ENCODE measurements at regions not wholly inside any gene's neighbourhood (a gene's known extent, or its start where the extent isn't known, plus 50 kb on each side); places are given as distances from the start of the nearest gene placed in this dataset.

GRCh38 chr5:12208366-12209100 is 304.3 kb upstream of the CTNND2 start:
- no peak for TF ChIP-seq EZH2 (IDR thresholded peaks at IDR 0.05; ENCODE audit: borderline replicate concordance, low read depth, low read length, severe bottlenecking)
- no peak for TF ChIP-seq CTCF (IDR thresholded peaks at IDR 0.05; ENCODE audit: borderline replicate concordance, extremely low read depth, low read length, poor library complexity, severe bottlenecking)
- H3K27ac ChIP-seq (ENCODE audit: low read length) = no peak overlapping the region
- no peak overlapping the region for H3K4me3 ChIP-seq (ENCODE audit: low read depth in 1 of 2, low read length in 2 of 2)
- H3K4me2 ChIP-seq (ENCODE audit: insufficient read depth, low read length) = no peak overlapping the region
- H3K36me3 ChIP-seq (ENCODE audit: insufficient read depth, low read length) = no peaks in the 10 kb centered on the region
- DNase-seq (no peak), ATAC-seq (ENCODE audit: insufficient read depth, low read depth) (no peak)
- no peaks in the 10 kb centered on the region for H3K9me3 ChIP-seq (ENCODE audit: insufficient read depth, low read length, severe bottlenecking)
- no peaks in the 10 kb centered on the region for H3K79me2 ChIP-seq (ENCODE audit: insufficient read depth, low read length)
- no peaks in the 10 kb centered on the region for H3K4me1 ChIP-seq (ENCODE audit: insufficient read depth, low read length)
- no peaks in the 10 kb centered on the region for H4K20me1 ChIP-seq (ENCODE audit: insufficient read depth, low read length)
- H2AFZ ChIP-seq (ENCODE audit: low read depth, low read length) = no peak overlapping the region
- H3K9ac ChIP-seq (ENCODE audit: low read depth, low read length) = no peak overlapping the region
- no peaks in the 10 kb centered on the region for H3K27me3 ChIP-seq (ENCODE audit: insufficient read depth, low read length, poor library complexity)

DNA sequence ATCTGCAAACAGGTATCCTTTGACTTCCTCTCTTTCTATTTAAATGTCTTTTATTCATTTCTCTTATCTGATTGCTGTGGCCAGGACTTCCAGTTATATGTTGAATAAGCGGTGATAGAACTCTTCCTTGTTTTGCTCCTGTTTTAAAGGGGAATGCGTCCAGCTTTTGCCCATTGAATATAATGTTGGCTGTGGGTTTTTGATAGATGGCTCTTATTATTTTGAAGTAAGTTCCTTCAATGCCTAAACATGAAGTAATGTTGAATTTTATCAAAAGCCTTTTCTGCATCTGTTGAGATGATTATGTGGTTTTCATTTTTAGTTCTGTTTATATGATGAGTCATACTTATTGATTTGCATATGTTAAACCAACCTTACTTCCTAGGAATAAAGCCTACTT is 300.5 kb upstream of the CTNND2 start:
- no peaks in the 10 kb centered on the region for H3K27me3 ChIP-seq (ENCODE audit: insufficient read depth, low read length, poor library complexity)
- H3K4me3 ChIP-seq (ENCODE audit: low read depth in 1 of 2, low read length in 2 of 2) = no peak overlapping the region
- no peak overlapping the region for H3K27ac ChIP-seq (ENCODE audit: low read length)
- ATAC-seq (ENCODE audit: insufficient read depth, low read depth) (no peak), DNase-seq (no peak)
- H3K79me2 ChIP-seq (ENCODE audit: insufficient read depth, low read length) = no peaks in the 10 kb centered on the region
- no peaks in the 10 kb centered on the region for H3K4me1 ChIP-seq (ENCODE audit: insufficient read depth, low read length)
- H3K4me2 ChIP-seq (ENCODE audit: insufficient read depth, low read length) = no peak overlapping the region
- H4K20me1 ChIP-seq (ENCODE audit: insufficient read depth, low read length) = no peaks in the 10 kb centered on the region
- TF ChIP-seq EZH2 (IDR thresholded peaks at IDR 0.05; ENCODE audit: borderline replicate concordance, low read depth, low read length, severe bottlenecking) (no peak), CTCF (IDR thresholded peaks at IDR 0.05; ENCODE audit: borderline replicate concordance, extremely low read depth, low read length, poor library complexity, severe bottlenecking) (no peak)
- no peaks in the 10 kb centered on the region for H3K36me3 ChIP-seq (ENCODE audit: insufficient read depth, low read length)
- H3K9me3 ChIP-seq (ENCODE audit: insufficient read depth, low read length, severe bottlenecking) = no peaks in the 10 kb centered on the region
- H2AFZ ChIP-seq (ENCODE audit: low read depth, low read length) = no peak overlapping the region
- no peak overlapping the region for H3K9ac ChIP-seq (ENCODE audit: low read depth, low read length)

- Histone ChIP-seq H4K20me1 (ENCODE audit: insufficient read depth, low read length) (no peaks in the 10 kb centered on the region), H3K9ac (ENCODE audit: low read depth, low read length) (no peak overlapping the region), H3K4me2 (ENCODE audit: insufficient read depth, low read length) (no peak overlapping the region), H3K4me3 (ENCODE audit: low read depth in 1 of 2, low read length in 2 of 2) (no peak overlapping the region), H3K4me1 (ENCODE audit: insufficient read depth, low read length) (no peaks in the 10 kb centered on the region), H3K79me2 (ENCODE audit: insufficient read depth, low read length) (no peaks in the 10 kb centered on the region), H3K27ac (ENCODE audit: low read length) (no peak overlapping the region), H3K27me3 (ENCODE audit: insufficient read depth, low read length, poor library complexity) (no peaks in the 10 kb centered on the region), H2AFZ (ENCODE audit: low read depth, low read length) (no peak overlapping the region), H3K36me3 (ENCODE audit: insufficient read depth, low read length) (no peaks in the 10 kb centered on the region), H3K9me3 (ENCODE audit: insufficient read depth, low read length, severe bottlenecking) (no peaks in the 10 kb centered on the region)
- no peak for TF ChIP-seq EZH2 (IDR thresholded peaks at IDR 0.05; ENCODE audit: borderline replicate concordance, low read depth, low read length, severe bottlenecking)
- TF ChIP-seq CTCF (IDR thresholded peaks at IDR 0.05; ENCODE audit: borderline replicate concordance, extremely low read depth, low read length, poor library complexity, severe bottlenecking) = no peak
- no peak for DNase-seq
- no peak for ATAC-seq (ENCODE audit: insufficient read depth, low read depth)
Measured at GRCh38 chr5:12193536-12193935, 289.3 kb upstream of the CTNND2 start.
